Adipocyte (in vitro differentiated cells): ENCODE measurements at regions not wholly inside any gene's neighbourhood (a gene's known extent, or its start where the extent isn't known, plus 50 kb on each side); places are given as distances from the start of the nearest gene placed in this dataset.

ENCODE experiments used
- DNase-seq: peaks from one replicate; pipeline ENCODE4 v3.0.0-alpha.2; 2015; ENCODE audit warnings: low read depth
- H3K27me3 ChIP-seq: replicated peaks from 2 replicates; pipeline ENCODE4 v1.7.0; 2013; ENCODE audit warnings: mild to moderate bottlenecking, low read length, moderate library complexity; ENCODE audit not compliant: control insufficient read depth, insufficient read depth
- H3K36me3 ChIP-seq: 2 replicates; pipeline ENCODE4 v1.7.0; 2013; ENCODE audit warnings: low read length, mild to moderate bottlenecking, moderate library complexity; ENCODE audit not compliant: control insufficient read depth, insufficient read depth, severe bottlenecking
- H3K4me1 ChIP-seq: 2 replicates; pipeline ENCODE4 v1.7.0; 2013; ENCODE audit warnings: mild to moderate bottlenecking, low read length, moderate library complexity; ENCODE audit not compliant: control insufficient read depth, insufficient read depth
- H3K4me3 ChIP-seq: 2 replicates; pipeline ENCODE4 v1.7.0; 2013; ENCODE audit warnings: mild to moderate bottlenecking, low read length, moderate library complexity
- H3K9ac ChIP-seq: 2 replicates; pipeline ENCODE4 v1.7.0; 2013; ENCODE audit warnings: mild to moderate bottlenecking, low read length, moderate library complexity
- H3K9me3 ChIP-seq: 2 replicates; pipeline ENCODE4 v1.7.0; 2013; ENCODE audit warnings: mild to moderate bottlenecking, low read length, moderate library complexity; ENCODE audit not compliant: control insufficient read depth

DNA sequence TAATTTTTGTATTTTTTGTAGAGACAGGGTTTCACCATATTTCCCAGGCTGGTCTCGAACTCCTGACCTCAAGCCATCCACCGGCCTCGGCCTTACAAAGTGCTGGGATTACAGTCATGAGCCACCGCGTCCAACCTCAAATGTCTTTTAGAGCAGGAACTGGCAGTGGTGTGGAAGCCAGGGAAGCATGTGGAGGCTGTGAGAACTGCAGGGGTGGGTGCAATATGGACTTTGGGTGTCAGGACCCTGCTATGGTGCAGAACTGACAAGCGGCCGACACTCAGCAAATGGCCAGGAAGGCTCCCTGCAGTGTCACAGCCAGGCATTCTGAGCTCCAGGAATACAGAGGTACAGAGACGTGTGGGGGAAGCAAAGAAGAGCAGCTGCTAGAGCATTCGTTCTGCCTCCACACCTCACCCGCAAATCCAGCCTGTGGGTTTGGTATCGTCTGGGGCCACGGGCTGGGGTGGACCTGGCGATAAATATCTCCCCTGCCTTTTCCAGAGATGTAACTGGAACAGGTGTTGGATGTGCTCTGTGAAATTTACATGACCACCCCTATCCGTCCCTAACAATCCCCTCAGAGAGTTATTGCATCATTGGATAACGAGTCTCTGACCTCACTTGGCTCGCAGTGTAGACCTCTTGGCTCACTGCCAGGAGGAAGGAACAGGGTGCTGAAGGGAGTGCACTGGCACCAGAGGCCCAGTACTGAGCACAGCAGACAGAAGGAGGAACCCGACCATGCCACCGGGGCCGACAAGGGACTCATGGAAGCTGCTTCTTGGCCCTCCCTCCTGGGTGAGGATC lies 624.7 kb upstream of the B3GAT1 start:
- no peak for DNase-seq
- Histone ChIP-seq H3K9me3 (no peaks in the 10 kb centered on the region), H3K4me1 (no peaks in the 10 kb centered on the region), H3K4me3 (no peak overlapping the region), H3K27me3 (peaks cover 7% of the 10 kb centered on the region), H3K36me3 (no peaks in the 10 kb centered on the region), H3K9ac (no peak overlapping the region)

DNA sequence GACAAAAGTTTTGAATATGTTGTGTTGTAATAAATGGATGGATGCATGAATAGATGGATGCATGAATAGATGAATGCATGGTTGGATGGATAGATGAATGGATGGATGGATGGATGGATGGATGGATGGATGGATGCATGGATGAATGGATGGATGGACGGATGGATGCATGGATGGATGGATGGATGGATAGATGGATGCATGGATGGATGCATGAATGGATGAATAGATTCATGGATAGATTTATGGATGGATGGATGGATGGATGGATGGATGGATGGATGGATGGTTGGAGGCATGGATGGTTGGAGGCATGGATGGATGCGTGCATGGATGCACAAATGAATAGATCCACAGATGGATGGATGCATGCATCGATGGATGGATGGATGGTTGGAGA lies 623.2 kb upstream of the B3GAT1 start:
- Histone ChIP-seq H3K36me3 (no peaks in the 10 kb centered on the region), H3K4me1 (no peaks in the 10 kb centered on the region), H3K27me3 (peaks cover 7% of the 10 kb centered on the region), H3K9ac (no peak overlapping the region), H3K9me3 (no peaks in the 10 kb centered on the region), H3K4me3 (no peak overlapping the region)
- no peak for DNase-seq

DNA sequence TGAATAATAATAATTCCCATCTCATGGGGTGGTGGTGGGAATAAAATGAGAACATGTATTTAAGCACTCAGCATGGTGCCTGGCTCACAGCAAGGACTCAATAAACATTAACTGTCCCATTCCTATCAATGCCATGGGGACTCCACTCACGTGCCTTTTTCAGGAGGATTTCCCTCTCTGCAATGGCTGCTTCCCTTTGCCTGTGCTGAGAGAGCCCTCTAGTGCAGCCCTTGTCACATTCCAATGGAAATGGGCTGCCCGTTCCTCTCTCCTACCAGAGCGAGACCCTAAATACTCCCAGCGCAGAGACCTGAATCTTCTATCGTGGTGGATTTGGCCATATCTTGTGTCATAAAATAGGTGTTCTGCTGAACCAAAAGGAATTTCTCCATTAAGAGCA lies 621.5 kb upstream of the B3GAT1 start:
- H3K4me3 ChIP-seq = no peak overlapping the region
- DNase-seq = peak; percentile 2
- peaks cover 7% of the 10 kb centered on the region for H3K27me3 ChIP-seq
- H3K9me3 ChIP-seq = no peaks in the 10 kb centered on the region
- no peak overlapping the region for H3K9ac ChIP-seq
- no peaks in the 10 kb centered on the region for H3K4me1 ChIP-seq
- no peaks in the 10 kb centered on the region for H3K36me3 ChIP-seq

DNA sequence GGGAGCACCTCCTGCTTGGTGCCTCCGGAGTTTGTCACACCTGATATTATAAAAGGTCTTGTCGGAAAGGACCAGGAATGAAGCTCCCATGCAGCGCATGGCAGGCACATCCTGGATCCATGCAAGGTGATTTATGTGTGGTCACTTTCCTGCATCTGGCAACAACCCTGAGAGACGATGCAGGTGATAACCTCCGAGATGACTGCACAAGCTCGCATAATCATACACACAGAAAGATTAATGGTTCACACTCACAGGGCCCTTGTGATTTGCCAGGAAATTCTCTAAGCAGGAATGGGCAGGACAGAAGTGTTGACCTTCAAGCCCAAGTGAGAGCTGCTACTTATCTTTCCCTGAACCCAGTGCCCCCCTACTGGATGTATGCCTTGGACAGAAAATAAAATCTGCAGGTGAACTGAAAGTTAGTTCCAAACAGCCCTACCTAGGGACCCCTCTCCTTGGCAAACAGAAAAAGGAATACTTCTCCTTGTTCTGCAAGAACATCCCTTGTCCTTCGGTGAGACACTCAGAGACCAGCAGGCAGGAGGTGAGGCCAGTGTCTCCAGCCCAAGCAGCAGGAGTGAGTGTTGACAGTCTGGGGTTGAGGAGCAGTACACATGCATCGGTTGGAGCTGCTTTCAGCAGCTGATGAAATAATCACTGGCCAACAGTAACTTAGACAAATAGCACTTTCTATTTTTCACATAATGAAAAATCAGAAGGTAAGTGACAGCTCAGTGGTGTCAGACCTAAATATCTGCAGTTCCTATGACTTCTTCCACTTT lies 619.4 kb upstream of the B3GAT1 start:
- Histone ChIP-seq H3K27me3 (peaks cover 7% of the 10 kb centered on the region), H3K36me3 (no peaks in the 10 kb centered on the region), H3K4me3 (no peak overlapping the region), H3K9ac (no peak overlapping the region), H3K4me1 (no peaks in the 10 kb centered on the region), H3K9me3 (no peaks in the 10 kb centered on the region)
- DNase-seq = no peak

DNA sequence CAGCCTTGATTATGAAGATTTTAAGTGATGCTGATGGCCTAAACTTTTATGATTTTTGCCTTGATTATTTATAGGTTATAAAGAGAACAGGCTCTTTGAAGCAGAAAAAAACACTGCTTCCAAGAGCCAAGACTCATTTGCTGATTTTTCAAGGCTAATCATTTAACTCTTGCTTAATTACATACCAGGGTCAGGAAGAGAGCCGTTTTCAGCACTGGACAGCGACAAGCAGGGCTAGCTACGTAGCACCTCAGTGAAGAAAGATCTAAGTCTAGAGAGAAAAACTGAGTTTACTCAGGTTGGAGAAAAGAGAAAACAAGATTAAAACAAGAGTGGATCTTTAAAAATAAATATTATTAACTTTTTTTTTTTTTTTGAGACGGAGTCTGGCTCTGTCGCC lies 615.4 kb upstream of the B3GAT1 start:
- Histone ChIP-seq H3K36me3 (no peaks in the 10 kb centered on the region), H3K9me3 (no peaks in the 10 kb centered on the region), H3K4me3 (no peak overlapping the region), H3K4me1 (no peaks in the 10 kb centered on the region), H3K27me3 (peaks cover 6% of the 10 kb centered on the region), H3K9ac (no peak overlapping the region)
- DNase-seq = peak; percentile 46

DNA sequence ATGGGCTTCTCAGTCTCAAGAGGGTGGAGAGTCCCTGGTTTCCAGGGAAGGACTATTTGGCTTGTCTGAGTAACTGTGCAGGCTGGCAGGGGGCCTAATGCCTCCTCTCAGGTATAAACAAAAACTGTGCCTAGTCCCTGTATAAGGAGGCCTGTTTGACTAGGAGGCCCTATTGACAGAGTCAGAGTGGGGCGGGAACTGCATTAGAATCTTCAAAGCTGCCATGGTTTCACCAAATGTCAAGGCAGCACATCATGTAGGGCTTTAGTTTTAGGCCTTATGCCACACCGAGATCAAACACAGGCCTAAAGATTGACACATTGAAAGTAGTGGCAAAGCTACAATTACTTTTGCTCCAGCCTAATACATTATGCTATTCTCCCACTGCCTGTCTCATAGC lies 611.5 kb upstream of the B3GAT1 start:
- H3K4me1 ChIP-seq = no peaks in the 10 kb centered on the region
- no peak for DNase-seq
- H3K9me3 ChIP-seq = no peaks in the 10 kb centered on the region
- no peak overlapping the region for H3K4me3 ChIP-seq
- no peaks in the 10 kb centered on the region for H3K36me3 ChIP-seq
- no peak overlapping the region for H3K9ac ChIP-seq
- no peaks in the 10 kb centered on the region for H3K27me3 ChIP-seq

DNA sequence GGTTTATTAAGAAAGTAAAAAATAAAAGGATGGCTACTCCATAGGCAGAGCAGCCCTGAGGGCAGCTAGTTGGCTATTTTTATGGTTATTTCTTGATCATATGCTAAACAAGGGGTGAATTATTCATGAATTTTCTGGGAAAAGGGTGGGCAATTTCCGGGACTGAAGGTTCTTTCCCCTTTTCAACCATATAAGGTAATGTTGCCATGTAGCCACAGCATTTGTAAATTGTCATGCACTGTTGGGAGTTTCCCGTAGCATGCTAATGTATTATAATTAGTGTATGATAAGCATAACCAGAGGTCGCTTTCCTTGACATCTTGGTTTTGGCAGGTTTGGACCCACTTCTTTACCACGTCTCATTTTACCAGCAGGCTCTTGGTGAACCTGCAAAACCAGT lies 610.4 kb upstream of the B3GAT1 start:
- no peaks in the 10 kb centered on the region for H3K9me3 ChIP-seq
- DNase-seq = no peak
- H3K36me3 ChIP-seq = no peaks in the 10 kb centered on the region
- no peak overlapping the region for H3K9ac ChIP-seq
- no peak overlapping the region for H3K4me3 ChIP-seq
- no peaks in the 10 kb centered on the region for H3K4me1 ChIP-seq
- H3K27me3 ChIP-seq = no peaks in the 10 kb centered on the region

DNA sequence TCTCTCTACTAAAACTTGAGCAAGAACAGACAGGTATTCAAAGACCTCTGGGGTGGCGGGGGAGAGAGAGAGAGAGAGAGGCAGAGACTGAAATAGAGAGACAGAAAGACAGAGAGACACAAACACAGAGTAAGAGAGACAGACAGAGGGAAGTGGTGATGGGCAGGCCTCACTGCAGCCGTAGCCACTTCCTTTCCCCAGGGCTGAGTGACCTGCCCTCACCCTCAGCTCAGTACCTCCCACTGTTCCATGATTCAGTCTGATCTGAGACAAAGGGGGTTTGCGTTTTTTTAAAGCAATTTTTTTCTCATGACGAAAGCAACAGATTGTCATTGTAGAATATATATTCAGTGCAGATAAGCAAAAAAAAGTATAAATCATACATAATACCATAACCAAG lies 607.9 kb upstream of the B3GAT1 start:
- no peak for DNase-seq
- H3K4me3 ChIP-seq = no peak overlapping the region
- no peaks in the 10 kb centered on the region for H3K4me1 ChIP-seq
- H3K9ac ChIP-seq = no peak overlapping the region
- no peaks in the 10 kb centered on the region for H3K36me3 ChIP-seq
- no peaks in the 10 kb centered on the region for H3K9me3 ChIP-seq
- no peaks in the 10 kb centered on the region for H3K27me3 ChIP-seq

DNA sequence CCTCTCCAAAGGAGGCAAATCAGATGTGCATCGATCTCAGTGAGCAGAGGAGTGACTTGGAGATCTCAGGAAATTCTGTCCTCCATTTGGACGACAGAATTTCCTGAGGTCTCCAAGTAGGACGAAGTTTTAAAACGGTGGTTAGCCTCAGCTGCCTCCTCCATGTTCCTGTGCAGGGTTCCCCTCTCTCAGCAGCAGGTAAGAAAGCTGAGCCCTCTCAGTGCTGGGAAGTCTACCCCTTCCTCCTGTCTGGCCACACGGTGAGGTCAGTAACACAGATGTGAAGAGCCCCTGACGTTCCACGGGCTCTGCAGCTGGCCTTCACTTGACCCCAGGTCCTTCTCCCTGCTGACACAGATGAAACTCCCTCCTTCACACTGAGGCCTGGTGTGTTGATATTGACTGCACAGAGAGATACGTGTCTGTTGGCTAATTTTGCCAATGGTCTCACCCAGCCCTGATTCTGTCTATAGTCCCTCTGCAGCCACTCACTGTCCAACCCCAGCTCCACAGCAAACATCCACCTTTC lies 607.4 kb upstream of the B3GAT1 start:
- Histone ChIP-seq H3K9me3 (no peaks in the 10 kb centered on the region), H3K4me3 (no peak overlapping the region), H3K9ac (no peak overlapping the region), H3K36me3 (no peaks in the 10 kb centered on the region), H3K4me1 (no peaks in the 10 kb centered on the region), H3K27me3 (no peaks in the 10 kb centered on the region)
- DNase-seq = no peak

DNA sequence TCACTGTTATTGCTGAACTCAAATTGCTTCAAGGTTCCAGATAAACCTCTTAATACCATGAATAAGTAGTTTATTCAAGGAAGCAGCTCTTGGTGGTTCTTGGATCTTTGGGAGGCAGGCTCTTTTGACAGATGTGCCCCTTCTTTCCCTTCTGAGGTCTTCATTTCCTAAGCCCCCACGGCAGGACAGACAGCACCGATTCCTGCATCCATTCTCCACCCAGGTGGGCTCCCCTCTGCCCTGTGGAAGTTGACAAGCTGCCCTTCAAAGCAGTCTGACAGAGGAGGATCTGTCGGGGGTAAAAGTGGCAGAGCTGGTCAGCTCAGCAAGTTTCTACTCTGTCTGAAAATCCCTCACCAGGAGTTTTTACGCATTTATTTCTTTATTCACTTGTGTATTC lies 605.3 kb upstream of the B3GAT1 start:
- Histone ChIP-seq H3K9ac (no peak overlapping the region), H3K36me3 (no peaks in the 10 kb centered on the region), H3K4me3 (no peak overlapping the region), H3K9me3 (no peaks in the 10 kb centered on the region), H3K27me3 (no peaks in the 10 kb centered on the region), H3K4me1 (no peaks in the 10 kb centered on the region)
- no peak for DNase-seq

DNA sequence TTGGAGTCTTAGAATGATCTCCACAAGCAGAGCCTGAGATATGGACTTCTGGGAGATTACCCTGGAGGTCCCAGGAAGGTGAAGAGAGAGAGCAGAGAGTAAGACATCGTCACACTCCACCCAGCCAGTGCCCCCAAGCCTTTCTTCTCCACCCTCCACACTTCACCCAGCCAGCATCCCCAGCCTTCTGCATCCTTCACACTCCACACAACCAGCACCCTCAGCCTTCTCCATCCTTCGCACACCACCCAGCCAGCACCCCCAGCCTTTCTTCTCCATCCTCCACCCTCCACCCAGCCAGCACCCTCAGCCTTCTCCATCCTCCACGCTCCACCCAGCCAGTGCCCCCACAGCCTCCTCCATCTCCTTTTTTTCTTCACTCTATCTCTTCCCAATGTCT lies 603.9 kb upstream of the B3GAT1 start:
- H3K4me3 ChIP-seq = no peak overlapping the region
- H3K9ac ChIP-seq = no peak overlapping the region
- no peaks in the 10 kb centered on the region for H3K4me1 ChIP-seq
- no peaks in the 10 kb centered on the region for H3K9me3 ChIP-seq
- no peaks in the 10 kb centered on the region for H3K27me3 ChIP-seq
- H3K36me3 ChIP-seq = no peaks in the 10 kb centered on the region
- no peak for DNase-seq
